Middle frontal gyrus (tissue), 1 donor: ENCODE measurements at regions not wholly inside any gene's neighbourhood (a gene's known extent, or its start where the extent isn't known, plus 50 kb on each side); places are given as distances from the start of the nearest gene placed in this dataset.
"Not testable (repeated sequence)": the region's sequence is repeated elsewhere in the genome, so short reads cannot be mapped to it uniquely, and the experiment has no call there.

Experiments
- DNase-seq: peaks from one replicate; pipeline ENCODE4 v3.0.0-alpha.2; 2015; ENCODE audit warnings: low spot score; ENCODE audit errors: extremely low spot score

- DNase-seq = no peak
Observed at GRCh38 chr2:220814441-220814840, 757.7 kb downstream of the EPHA4 start.

GRCh38 chr2:220815698-220816097, 756.4 kb downstream of the EPHA4 start:
- DNase-seq = no peak

DNA sequence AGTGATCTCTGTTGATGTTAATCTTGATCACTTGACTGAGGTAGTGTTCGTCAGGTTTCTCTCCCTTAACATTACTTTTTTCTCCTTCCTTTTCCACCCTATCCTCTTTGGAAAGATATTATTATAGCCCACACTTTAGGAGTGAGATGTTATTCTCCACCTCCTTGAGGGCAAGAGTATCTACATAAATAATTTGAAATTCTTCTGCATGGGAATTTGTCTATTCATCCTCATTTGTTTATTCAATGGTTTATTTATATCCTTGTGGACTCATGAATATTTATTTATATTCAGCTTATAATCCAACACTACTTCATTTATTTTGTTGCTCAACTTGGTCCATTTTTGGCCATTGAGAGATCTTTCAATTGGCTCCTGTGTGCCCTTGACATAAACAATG, 750.4 kb downstream of the EPHA4 start:
- no peak for DNase-seq

DNA sequence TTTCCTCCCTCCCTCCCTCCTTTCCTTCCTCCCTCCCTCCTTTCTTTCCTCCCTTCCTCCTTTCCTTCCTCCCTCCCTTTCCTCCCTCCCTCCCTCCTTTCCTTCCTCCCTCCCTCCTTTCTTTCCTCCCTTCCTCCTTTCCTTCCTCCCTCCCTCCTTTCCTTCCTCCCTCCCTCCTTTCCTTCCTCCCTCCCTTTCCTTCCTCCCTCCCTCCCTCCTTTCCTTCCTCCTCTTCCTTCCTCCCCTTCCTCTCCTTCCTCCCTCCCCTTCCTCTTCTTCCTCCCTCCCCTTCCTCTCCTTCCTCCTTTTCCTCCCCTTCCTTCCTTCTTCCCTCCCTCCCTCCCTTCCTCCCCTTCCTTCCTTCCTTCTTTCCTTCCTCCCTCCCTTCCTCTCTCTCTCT, 748.5 kb downstream of the EPHA4 start:
- not testable (repeated sequence) for DNase-seq

DNA sequence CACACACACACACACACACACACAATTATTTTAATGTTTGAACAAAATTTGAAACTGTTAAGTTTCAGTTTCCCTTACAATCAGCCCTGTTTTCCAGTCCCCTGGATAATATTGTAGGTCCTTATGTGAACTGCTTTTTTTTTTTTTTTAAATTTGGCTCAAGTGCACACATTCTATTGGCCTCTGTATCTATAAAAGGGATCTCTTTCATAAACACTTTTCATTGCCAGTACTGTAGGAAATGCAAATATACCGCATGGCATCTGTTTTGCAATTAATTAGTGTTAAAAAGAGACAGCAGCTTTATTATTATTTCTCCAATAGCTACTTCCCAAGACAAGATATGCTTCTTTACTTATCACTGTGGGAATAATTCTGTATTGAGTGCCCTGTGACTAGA, 738.7 kb downstream of the EPHA4 start:
- no peak for DNase-seq

DNA sequence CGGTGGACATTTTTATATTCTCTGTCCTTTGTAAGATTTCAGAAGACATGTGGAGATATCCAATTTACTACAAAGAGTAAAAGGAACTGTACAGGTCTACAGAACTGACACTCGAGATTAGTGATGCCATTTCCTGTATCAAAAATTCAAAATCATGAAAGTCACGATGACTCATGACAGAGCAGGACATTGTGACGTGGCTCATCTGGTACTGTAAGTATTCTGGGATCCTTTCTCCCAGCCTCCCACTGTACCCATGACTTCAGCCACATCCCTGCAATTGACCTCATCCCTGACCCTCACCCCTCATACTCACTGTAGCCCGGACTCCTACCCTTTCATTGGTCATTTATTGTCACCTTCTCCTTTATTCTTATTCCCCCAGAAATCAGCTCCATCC, 736.5 kb downstream of the EPHA4 start:
- DNase-seq = no peak

- no peak for DNase-seq
Observed at GRCh38 chr2:220837226-220837625, 734.9 kb downstream of the EPHA4 start.

GRCh38 chr2:220842901-220843665, 729.0 kb downstream of the EPHA4 start:
- no peak for DNase-seq

DNA sequence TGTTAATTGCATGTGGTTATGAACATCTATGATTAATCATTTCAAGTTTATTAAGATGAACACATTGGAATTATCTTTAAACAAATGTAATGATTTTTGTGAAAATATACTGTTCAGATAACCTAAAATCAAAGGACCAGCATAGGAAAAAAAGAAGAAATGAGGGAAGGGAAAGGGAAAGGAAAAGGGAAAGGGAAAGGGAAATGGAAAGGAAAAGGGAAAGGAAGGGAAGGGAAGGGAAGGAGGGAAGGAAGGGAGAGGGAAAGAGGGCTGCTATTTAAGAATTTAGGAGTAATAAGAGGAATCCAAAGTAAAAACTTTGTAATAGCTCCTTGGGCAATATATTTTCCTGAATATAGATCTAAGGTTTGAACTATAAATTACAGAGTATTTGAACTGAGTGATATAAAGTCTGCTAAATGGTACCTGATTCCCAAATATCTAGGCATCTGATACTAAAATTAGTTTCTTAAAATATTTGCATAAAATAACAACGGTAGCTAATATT, 726.3 kb downstream of the EPHA4 start:
- no peak for DNase-seq

GRCh38 chr2:220847006-220847405, 725.1 kb downstream of the EPHA4 start:
- DNase-seq = no peak

- DNase-seq = no peak
Observed at GRCh38 chr2:220847589-220847988, 724.5 kb downstream of the EPHA4 start.

- no peak for DNase-seq
Observed at GRCh38 chr2:220849433-220849832, 722.7 kb downstream of the EPHA4 start.

- no peak for DNase-seq
Observed at GRCh38 chr2:220850116-220850515, 722.0 kb downstream of the EPHA4 start.

DNA sequence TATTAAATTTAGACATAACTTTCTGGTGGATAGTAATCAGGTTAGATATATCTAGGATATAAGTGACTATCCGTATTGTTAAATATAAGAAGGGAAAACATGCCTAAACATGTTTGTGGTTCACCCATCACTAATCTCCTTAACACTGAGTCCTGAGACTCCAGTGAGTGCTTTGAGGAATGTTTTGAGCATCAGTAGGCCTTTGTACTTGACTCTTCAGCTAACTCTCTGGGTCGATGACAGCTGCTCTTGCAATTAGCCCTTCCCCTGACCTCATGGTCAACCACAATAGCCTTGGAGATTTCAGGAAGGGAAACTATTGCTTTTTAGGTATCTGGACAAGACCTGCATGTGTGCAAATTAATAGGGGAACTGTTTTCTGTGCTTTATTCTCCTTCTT, 716.8 kb downstream of the EPHA4 start:
- DNase-seq = no peak

- no peak for DNase-seq
Observed at GRCh38 chr2:220856486-220856885, 715.6 kb downstream of the EPHA4 start.

DNA sequence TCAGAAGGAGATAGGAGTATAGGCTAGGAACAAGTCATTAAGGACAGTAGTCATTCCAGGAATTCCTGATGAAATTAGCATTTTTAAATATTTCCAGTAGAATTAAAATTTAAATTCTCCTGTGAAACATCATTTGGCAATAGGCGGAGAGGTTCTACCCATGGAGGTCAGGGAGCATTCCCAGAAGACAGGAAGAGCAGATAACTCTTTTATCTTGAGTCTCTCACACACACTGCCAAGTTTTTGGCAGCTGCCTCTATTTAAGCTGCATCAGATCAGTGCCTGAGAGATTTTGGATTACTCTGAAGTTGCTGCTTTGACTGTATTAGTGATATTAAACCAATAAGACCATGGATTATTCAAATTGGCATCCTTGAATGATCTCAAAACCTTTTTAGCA, 714.7 kb downstream of the EPHA4 start:
- DNase-seq = no peak

DNA sequence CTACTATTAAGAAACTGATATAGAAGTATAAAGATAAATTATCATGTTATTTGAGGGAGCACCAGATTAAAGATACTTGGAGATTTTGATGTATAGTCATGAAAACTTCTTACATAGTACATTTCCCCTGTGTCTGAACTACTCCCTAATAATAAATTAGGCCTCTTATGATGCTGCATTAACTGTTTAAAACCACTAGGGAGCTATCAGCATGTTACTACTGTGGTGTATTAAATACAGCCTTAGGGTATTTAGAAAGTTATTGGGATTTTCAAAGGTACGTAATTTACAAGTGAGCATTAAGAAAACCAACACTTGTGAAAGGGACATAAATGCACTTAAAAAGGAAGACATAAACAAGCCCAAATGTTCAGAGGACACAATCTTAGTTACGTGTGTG, 714.0 kb downstream of the EPHA4 start:
- DNase-seq = no peak

GRCh38 chr2:220871909-220872308, 700.2 kb downstream of the EPHA4 start:
- DNase-seq = no peak

DNA sequence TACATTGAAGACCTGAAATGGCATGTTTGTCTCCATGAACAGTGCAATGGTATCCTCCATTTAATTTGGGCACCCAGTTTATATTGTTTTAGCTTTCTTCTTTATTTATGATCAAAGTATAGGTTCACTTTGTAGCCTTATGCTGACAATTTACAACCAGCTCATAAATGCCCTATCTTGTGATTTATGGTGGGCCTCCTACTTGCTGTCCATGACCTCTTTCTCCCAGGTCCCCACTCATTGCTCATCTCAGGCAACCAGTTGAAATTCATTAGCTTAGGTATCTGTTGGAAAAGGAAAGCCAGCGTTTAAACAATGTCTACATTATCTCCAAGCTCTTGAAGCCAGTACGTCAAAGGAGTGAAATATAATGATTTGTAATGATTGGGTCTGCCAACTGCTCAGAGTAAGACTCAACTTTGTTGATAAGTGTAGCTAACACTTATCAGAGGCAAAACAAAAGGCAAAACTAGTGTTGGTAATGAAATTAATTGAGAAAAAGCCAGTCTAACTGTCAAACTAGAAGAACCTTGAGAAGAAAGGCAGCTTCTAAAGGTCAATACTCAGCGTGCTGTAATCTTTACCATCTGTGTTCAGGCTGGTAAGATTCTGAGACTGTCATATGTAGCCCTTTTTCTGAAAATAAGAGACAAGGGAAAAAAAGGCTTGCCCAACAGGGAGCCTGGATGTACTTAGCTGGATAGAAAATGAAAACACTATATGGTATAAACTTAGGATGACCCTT, 695.9 kb downstream of the EPHA4 start:
- DNase-seq = no peak

DNA sequence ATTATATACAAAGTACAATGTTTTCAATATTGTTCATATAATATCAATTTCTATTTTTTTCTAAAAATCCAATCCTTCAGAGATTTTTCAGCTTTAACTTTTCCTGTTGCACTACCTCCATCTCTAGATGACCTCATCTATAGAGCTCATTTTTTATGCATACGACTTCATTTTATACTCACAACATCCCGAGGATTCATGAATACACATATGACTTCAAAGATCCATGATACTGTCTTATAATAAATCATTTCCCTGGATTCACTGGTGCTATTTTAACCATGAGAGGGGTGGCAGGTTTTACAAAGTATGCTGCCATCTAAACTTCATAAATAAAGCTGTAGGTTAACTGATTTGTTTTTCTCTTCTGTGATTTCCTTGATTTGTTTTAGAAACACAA, 694.6 kb downstream of the EPHA4 start:
- DNase-seq = no peak

GRCh38 chr2:220877897-220878296, 694.2 kb downstream of the EPHA4 start:
- no peak for DNase-seq
